ENCODE measurements at regions not wholly inside any gene's neighbourhood (a gene's known extent, or its start where the extent isn't known, plus 50 kb on each side); places are given as distances from the start of the nearest gene placed in this dataset.

DNA sequence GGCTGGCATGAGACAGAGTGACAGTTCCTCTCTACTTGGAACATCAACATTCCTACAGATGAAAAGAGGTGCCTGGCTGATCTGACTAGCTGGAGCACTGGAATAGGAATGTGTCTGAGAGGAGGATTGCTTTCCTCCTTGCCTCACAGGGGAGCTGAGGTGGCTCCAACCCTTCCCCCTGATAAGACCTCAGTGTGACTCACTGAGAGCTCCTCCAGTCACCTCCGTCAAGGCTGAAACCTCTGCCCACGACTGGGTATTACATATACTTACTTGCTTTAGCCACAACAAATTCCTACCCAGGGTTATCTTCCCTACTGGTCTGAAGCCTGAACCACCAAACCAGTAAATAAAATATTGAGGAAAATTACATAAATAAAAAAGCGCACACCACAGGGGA, 342.7 kb upstream of the REG3G start:
- no peaks in the 10 kb centered on the region for H4K20me1 ChIP-seq (ENCODE audit: insufficient read depth, low read length)
- no peaks in the 10 kb centered on the region for H3K36me3 ChIP-seq (replicated peaks in 1 of 2; ENCODE audit: control insufficient read depth in 1 of 2, insufficient read depth in 2 of 2, low read length in 2 of 2)
- H3K9ac ChIP-seq (ENCODE audit: insufficient read depth, low read length, poor library complexity, severe bottlenecking), result no peak overlapping the region
- no peaks in the 10 kb centered on the region for H3K27me3 ChIP-seq (ENCODE audit: control insufficient read depth in 2 of 2, insufficient read depth in 2 of 2, low read length in 2 of 2)
- peaks cover 0 to 5% (median 2%) of the 10 kb centered on the region in 7 donors for H3K9me3 Mint-ChIP-seq
- H3K4me3 Mint-ChIP-seq, result no peak overlapping the region
- no peak overlapping the region for H3K4me3 ChIP-seq (replicated peaks in 1 of 3; ENCODE audit: low read depth in 2 of 3, low read length in 3 of 3)
- no peak overlapping the region for H3K4me2 ChIP-seq (replicated peaks; ENCODE audit: extremely low read depth, low read length, poor library complexity, severe bottlenecking)
- no peaks in the 10 kb centered on the region for H3K79me2 ChIP-seq (ENCODE audit: insufficient read depth, low read length)
- H3K36me3 Mint-ChIP-seq, result no peaks in the 10 kb centered on the region
- peaks cover 0 to 5% (median 4%) of the 10 kb centered on the region in 3 donors for H3K27me3 Mint-ChIP-seq (ENCODE audit: low read depth in 3 of 3)
- intact Hi-C loops (cut with micrococcal nuclease), result no loop called here
- no peak for DNase-seq
- no peak for TF ChIP-seq CTCF (IDR thresholded peaks at IDR 0.05)
- no CpG with 5 or more reads among the region's 3 CpGs for WGBS (ENCODE audit: insufficient coverage)
- no peak overlapping the region for H3K27ac Mint-ChIP-seq
- H3K9me3 ChIP-seq (replicated peaks in 1 of 2; ENCODE audit: control insufficient read depth in 1 of 2, insufficient read depth in 1 of 2, low read length in 2 of 2), result no peaks in the 10 kb centered on the region
- no peaks in the 10 kb centered on the region for H3K4me1 Mint-ChIP-seq
- no peak overlapping the region for H2AFZ ChIP-seq (ENCODE audit: insufficient read depth, low read depth, low read length, poor library complexity, severe bottlenecking)
- no peak overlapping the region for H3K27ac ChIP-seq (ENCODE audit: low read depth in 1 of 2, low read length in 2 of 2)
- no peaks in the 10 kb centered on the region for H3K4me1 ChIP-seq (ENCODE audit: control insufficient read depth in 1 of 2, insufficient read depth in 2 of 2, low read length in 2 of 2)

GRCh38 chr2:78686625-78687153, 338.8 kb upstream of the REG3G start:
- DNase-seq, result no peak
- no peaks in the 10 kb centered on the region for H3K9me3 ChIP-seq (replicated peaks in 1 of 2; ENCODE audit: control insufficient read depth in 1 of 2, insufficient read depth in 1 of 2, low read length in 2 of 2)
- no peaks in the 10 kb centered on the region for H3K4me1 Mint-ChIP-seq
- H3K36me3 Mint-ChIP-seq, result no peaks in the 10 kb centered on the region
- no peak overlapping the region for H3K27ac Mint-ChIP-seq
- peaks cover 1 to 3% (median 2%) of the 10 kb centered on the region in 3 donors for H3K27me3 Mint-ChIP-seq (ENCODE audit: low read depth in 3 of 3)
- H3K27me3 ChIP-seq (ENCODE audit: control insufficient read depth in 2 of 2, insufficient read depth in 2 of 2, low read length in 2 of 2), result no peaks in the 10 kb centered on the region
- peaks cover 0 to 9% (median 2%) of the 10 kb centered on the region in 7 donors for H3K9me3 Mint-ChIP-seq
- no peak overlapping the region for H3K4me2 ChIP-seq (replicated peaks; ENCODE audit: extremely low read depth, low read length, poor library complexity, severe bottlenecking)
- TF ChIP-seq CTCF (IDR thresholded peaks at IDR 0.05), result no peak
- H4K20me1 ChIP-seq (ENCODE audit: insufficient read depth, low read length), result no peaks in the 10 kb centered on the region
- no CpG with 5 or more reads among the region's 3 CpGs for WGBS (ENCODE audit: insufficient coverage)
- H3K4me3 Mint-ChIP-seq, result no peak overlapping the region
- no peak overlapping the region for H3K27ac ChIP-seq (ENCODE audit: low read depth in 1 of 2, low read length in 2 of 2)
- no peaks in the 10 kb centered on the region for H3K79me2 ChIP-seq (ENCODE audit: insufficient read depth, low read length)
- H2AFZ ChIP-seq (ENCODE audit: insufficient read depth, low read depth, low read length, poor library complexity, severe bottlenecking), result no peak overlapping the region
- no peak overlapping the region for H3K4me3 ChIP-seq (replicated peaks in 1 of 3; ENCODE audit: low read depth in 2 of 3, low read length in 3 of 3)
- no peaks in the 10 kb centered on the region for H3K4me1 ChIP-seq (ENCODE audit: control insufficient read depth in 1 of 2, insufficient read depth in 2 of 2, low read length in 2 of 2)
- H3K9ac ChIP-seq (ENCODE audit: insufficient read depth, low read length, poor library complexity, severe bottlenecking), result no peak overlapping the region
- intact Hi-C loops (cut with micrococcal nuclease), result no loop called here
- no peaks in the 10 kb centered on the region for H3K36me3 ChIP-seq (replicated peaks in 1 of 2; ENCODE audit: control insufficient read depth in 1 of 2, insufficient read depth in 2 of 2, low read length in 2 of 2)

Data from CD14-positive monocyte (primary cell).